Progenitor cell of endocrine pancreas (in vitro differentiated cells): ENCODE measurements at regions not wholly inside any gene's neighbourhood (a gene's known extent, or its start where the extent isn't known, plus 50 kb on each side); places are given as distances from the start of the nearest gene placed in this dataset.

Experiments
- DNase-seq: peaks from one replicate; pipeline ENCODE4 v3.0.0; 2021; ENCODE audit warnings: low spot score; ENCODE audit not compliant: unreplicated experiment
- H3K27ac Mint-ChIP-seq: 2 replicates; pipeline ENCODE4 v1.8.0; 2021; ENCODE audit warnings: mild to moderate bottlenecking, moderate library complexity, mixed read lengths
- H3K27me3 Mint-ChIP-seq: 2 replicates; pipeline ENCODE4 v1.8.0; 2021; ENCODE audit warnings: mixed read lengths
- H3K36me3 Mint-ChIP-seq: 2 replicates; pipeline ENCODE4 v1.8.0; 2022; ENCODE audit warnings: mixed read lengths; ENCODE audit not compliant: insufficient read depth
- H3K4me1 Mint-ChIP-seq: 2 replicates; pipeline ENCODE4 v1.8.0; 2021; ENCODE audit warnings: low read depth, mixed read lengths
- H3K4me3 Mint-ChIP-seq: 2 replicates; pipeline ENCODE4 v1.8.0; 2021; ENCODE audit warnings: low read depth, mild to moderate bottlenecking, moderate library complexity, mixed read lengths
- H3K9me3 Mint-ChIP-seq: 2 replicates; pipeline ENCODE4 v1.8.0; 2021; ENCODE audit warnings: low read depth, mixed read lengths
- TF ChIP-seq, protein P1 (sequence below): fragments of 200-600 bp; sonication (generic); IDR thresholded peaks from one replicate; pipeline ENCODE4 v1.5.0; 2021; ENCODE audit warnings: antibody characterized with exemption, mild to moderate bottlenecking; ENCODE audit not compliant: unreplicated experiment

GRCh38 chr4:83885256-83886182 is 349.6 kb downstream of the GPAT3 start:
- Mint-ChIP-seq H3K4me3 (no peak overlapping the region), H3K4me1 (peaks cover 3% of the 10 kb centered on the region), H3K27ac (no peak overlapping the region), H3K36me3 (no peaks in the 10 kb centered on the region), H3K27me3 (no peaks in the 10 kb centered on the region), H3K9me3 (peaks cover 3% of the 10 kb centered on the region)
- no peak for DNase-seq
- TF ChIP-seq, protein P1, sequence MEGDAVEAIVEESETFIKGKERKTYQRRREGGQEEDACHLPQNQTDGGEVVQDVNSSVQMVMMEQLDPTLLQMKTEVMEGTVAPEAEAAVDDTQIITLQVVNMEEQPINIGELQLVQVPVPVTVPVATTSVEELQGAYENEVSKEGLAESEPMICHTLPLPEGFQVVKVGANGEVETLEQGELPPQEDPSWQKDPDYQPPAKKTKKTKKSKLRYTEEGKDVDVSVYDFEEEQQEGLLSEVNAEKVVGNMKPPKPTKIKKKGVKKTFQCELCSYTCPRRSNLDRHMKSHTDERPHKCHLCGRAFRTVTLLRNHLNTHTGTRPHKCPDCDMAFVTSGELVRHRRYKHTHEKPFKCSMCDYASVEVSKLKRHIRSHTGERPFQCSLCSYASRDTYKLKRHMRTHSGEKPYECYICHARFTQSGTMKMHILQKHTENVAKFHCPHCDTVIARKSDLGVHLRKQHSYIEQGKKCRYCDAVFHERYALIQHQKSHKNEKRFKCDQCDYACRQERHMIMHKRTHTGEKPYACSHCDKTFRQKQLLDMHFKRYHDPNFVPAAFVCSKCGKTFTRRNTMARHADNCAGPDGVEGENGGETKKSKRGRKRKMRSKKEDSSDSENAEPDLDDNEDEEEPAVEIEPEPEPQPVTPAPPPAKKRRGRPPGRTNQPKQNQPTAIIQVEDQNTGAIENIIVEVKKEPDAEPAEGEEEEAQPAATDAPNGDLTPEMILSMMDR: no peak

GRCh38 chr4:83876047-83876446 is 340.1 kb downstream of the GPAT3 start:
- DNase-seq: no peak
- H3K27me3 Mint-ChIP-seq: no peaks in the 10 kb centered on the region
- no peaks in the 10 kb centered on the region for H3K9me3 Mint-ChIP-seq
- H3K36me3 Mint-ChIP-seq: no peaks in the 10 kb centered on the region
- H3K27ac Mint-ChIP-seq: no peak overlapping the region
- TF ChIP-seq, protein P1: no peak
- no peak overlapping the region for H3K4me3 Mint-ChIP-seq
- H3K4me1 Mint-ChIP-seq: no peaks in the 10 kb centered on the region

GRCh38 chr4:83875437-83875836 is 339.5 kb downstream of the GPAT3 start:
- H3K4me1 Mint-ChIP-seq: no peaks in the 10 kb centered on the region
- no peak for DNase-seq
- H3K27ac Mint-ChIP-seq: no peak overlapping the region
- no peak overlapping the region for H3K4me3 Mint-ChIP-seq
- peaks cover 4% of the 10 kb centered on the region for H3K27me3 Mint-ChIP-seq
- no peaks in the 10 kb centered on the region for H3K36me3 Mint-ChIP-seq
- TF ChIP-seq, protein P1: no peak
- H3K9me3 Mint-ChIP-seq: no peaks in the 10 kb centered on the region

DNA sequence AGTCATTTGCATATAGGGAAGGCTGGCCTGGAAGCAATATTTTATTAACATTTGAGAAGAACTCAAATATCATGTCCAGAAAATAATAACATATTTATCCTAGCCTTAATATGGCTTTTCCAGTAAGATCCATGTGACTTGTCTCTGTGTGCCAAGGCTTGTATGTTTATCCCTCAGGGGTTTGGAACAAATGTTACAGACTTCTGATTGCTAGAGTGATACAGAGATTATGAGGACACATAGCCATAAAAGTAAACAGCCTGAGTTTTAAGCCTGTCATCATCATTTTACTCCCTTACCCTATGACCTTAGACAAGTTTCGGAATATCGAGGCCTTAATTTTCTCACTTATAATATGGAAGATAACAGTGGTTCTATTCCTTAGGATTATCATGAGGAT is 338.1 kb downstream of the GPAT3 start:
- Mint-ChIP-seq H3K36me3 (no peaks in the 10 kb centered on the region), H3K27me3 (peaks cover 6% of the 10 kb centered on the region), H3K4me1 (no peaks in the 10 kb centered on the region), H3K9me3 (no peaks in the 10 kb centered on the region), H3K27ac (no peak overlapping the region), H3K4me3 (no peak overlapping the region)
- DNase-seq: no peak
- TF ChIP-seq, protein P1: no peak

- TF ChIP-seq, protein P1: no peak
- no peaks in the 10 kb centered on the region for H3K36me3 Mint-ChIP-seq
- DNase-seq: no peak
- H3K4me1 Mint-ChIP-seq: peaks cover 14% of the 10 kb centered on the region
- no peak overlapping the region for H3K27ac Mint-ChIP-seq
- no peaks in the 10 kb centered on the region for H3K9me3 Mint-ChIP-seq
- H3K4me3 Mint-ChIP-seq: no peak overlapping the region
- H3K27me3 Mint-ChIP-seq: peaks cover 12% of the 10 kb centered on the region
Measured at GRCh38 chr4:83870328-83870950, 334.5 kb downstream of the GPAT3 start.
